ENCODE measurements at regions not wholly inside any gene's neighbourhood (a gene's known extent, or its start where the extent isn't known, plus 50 kb on each side); places are given as distances from the start of the nearest gene placed in this dataset.

- Histone ChIP-seq H3K4me3 (ENCODE audit: low read length) (no peak overlapping the region), H3K27me3 (ENCODE audit: control insufficient read depth, insufficient read depth, low read length) (no peaks in the 10 kb centered on the region), H3K36me3 (ENCODE audit: control insufficient read depth, low read depth, low read length) (no peaks in the 10 kb centered on the region), H3K4me1 (ENCODE audit: control insufficient read depth, low read depth, low read length) (no peaks in the 10 kb centered on the region), H3K9ac (ENCODE audit: low read length) (no peak overlapping the region), H3K27ac (ENCODE audit: low read length) (no peak overlapping the region), H3K9me3 (ENCODE audit: control insufficient read depth, low read depth, low read length) (no peaks in the 10 kb centered on the region)
These were observed 57.9 kb upstream of the IRF2BP2 start for GRCh38 chr1:234667600-234668576.

- Histone ChIP-seq H3K4me3 (ENCODE audit: low read length) (no peak overlapping the region), H3K4me1 (ENCODE audit: control insufficient read depth, low read depth, low read length) (no peaks in the 10 kb centered on the region), H3K27me3 (ENCODE audit: control insufficient read depth, insufficient read depth, low read length) (no peaks in the 10 kb centered on the region), H3K9me3 (ENCODE audit: control insufficient read depth, low read depth, low read length) (no peaks in the 10 kb centered on the region), H3K27ac (ENCODE audit: low read length) (no peak overlapping the region), H3K9ac (ENCODE audit: low read length) (no peak overlapping the region), H3K36me3 (ENCODE audit: control insufficient read depth, low read depth, low read length) (no peaks in the 10 kb centered on the region)
These were observed 56.8 kb upstream of the IRF2BP2 start for GRCh38 chr1:234666761-234667160.

GRCh38 chr1:234665975-234666605 lies 56.1 kb upstream of the IRF2BP2 start:
- Histone ChIP-seq H3K27ac (ENCODE audit: low read length) (no peak overlapping the region), H3K36me3 (ENCODE audit: control insufficient read depth, low read depth, low read length) (no peaks in the 10 kb centered on the region), H3K4me1 (ENCODE audit: control insufficient read depth, low read depth, low read length) (no peaks in the 10 kb centered on the region), H3K9me3 (ENCODE audit: control insufficient read depth, low read depth, low read length) (no peaks in the 10 kb centered on the region), H3K9ac (ENCODE audit: low read length) (no peak overlapping the region), H3K4me3 (ENCODE audit: low read length) (no peak overlapping the region), H3K27me3 (ENCODE audit: control insufficient read depth, insufficient read depth, low read length) (no peaks in the 10 kb centered on the region)

- no peaks in the 10 kb centered on the region for H3K36me3 ChIP-seq (ENCODE audit: control insufficient read depth, low read depth, low read length)
- H3K9ac ChIP-seq (ENCODE audit: low read length): no peak overlapping the region
- H3K4me3 ChIP-seq (ENCODE audit: low read length): no peak overlapping the region
- no peaks in the 10 kb centered on the region for H3K27me3 ChIP-seq (ENCODE audit: control insufficient read depth, insufficient read depth, low read length)
- H3K9me3 ChIP-seq (ENCODE audit: control insufficient read depth, low read depth, low read length): no peaks in the 10 kb centered on the region
- H3K27ac ChIP-seq (ENCODE audit: low read length): no peak overlapping the region
- H3K4me1 ChIP-seq (ENCODE audit: control insufficient read depth, low read depth, low read length): peaks cover 6% of the 10 kb centered on the region
These were observed 52.2 kb upstream of the IRF2BP2 start for GRCh38 chr1:234662148-234662547.

- Histone ChIP-seq H3K27ac (ENCODE audit: low read length) (no peak overlapping the region), H3K9ac (ENCODE audit: low read length) (no peak overlapping the region), H3K9me3 (ENCODE audit: control insufficient read depth, low read depth, low read length) (no peaks in the 10 kb centered on the region), H3K27me3 (ENCODE audit: control insufficient read depth, insufficient read depth, low read length) (no peaks in the 10 kb centered on the region), H3K36me3 (ENCODE audit: control insufficient read depth, low read depth, low read length) (no peaks in the 10 kb centered on the region), H3K4me1 (ENCODE audit: control insufficient read depth, low read depth, low read length) (peaks cover 8% of the 10 kb centered on the region), H3K4me3 (ENCODE audit: low read length) (no peak overlapping the region)
These were observed 51.4 kb upstream of the IRF2BP2 start for GRCh38 chr1:234661317-234661928.

GRCh38 chr1:234660536-234661316 lies 50.7 kb upstream of the IRF2BP2 start:
- Histone ChIP-seq H3K4me1 (ENCODE audit: control insufficient read depth, low read depth, low read length) (peaks cover 15% of the 10 kb centered on the region), H3K27me3 (ENCODE audit: control insufficient read depth, insufficient read depth, low read length) (no peaks in the 10 kb centered on the region), H3K9ac (ENCODE audit: low read length) (no peak overlapping the region), H3K27ac (ENCODE audit: low read length) (no peak overlapping the region), H3K9me3 (ENCODE audit: control insufficient read depth, low read depth, low read length) (no peaks in the 10 kb centered on the region), H3K36me3 (ENCODE audit: control insufficient read depth, low read depth, low read length) (no peaks in the 10 kb centered on the region), H3K4me3 (ENCODE audit: low read length) (no peak overlapping the region)

All from iPS-18a (cell line).